SK-N-SH treated with all-trans-retinoic acid at 6 μM for 48 hours (cell line): ENCODE measurements at regions not wholly inside any gene's neighbourhood (a gene's known extent, or its start where the extent isn't known, plus 50 kb on each side); places are given as distances from the start of the nearest gene placed in this dataset.

Experiments used
- ATAC-seq: fragments of 200-7000 bp; cut with Tn5 transposase; 3 replicates; pipeline ENCODE4 v1.9.1; 2020; ENCODE audit warnings: mild to moderate bottlenecking, moderate library complexity
- ARNTL ChIP-seq: fragments of 450-650 bp; formaldehyde crosslinking; IDR thresholded peaks from 2 replicates; pipeline ENCODE4 v1.5.0; 2020; ENCODE audit warnings: low read depth, mild to moderate bottlenecking, moderate library complexity, borderline replicate concordance
- BACH2 ChIP-seq: fragments of 250-450 bp; sonication (Bioruptor Pico); IDR thresholded peaks from 2 replicates; pipeline ENCODE4 v1.9.0; 2021; ENCODE audit warnings: mild to moderate bottlenecking, borderline replicate concordance
- CSDC2 ChIP-seq: fragments of 250-450 bp; sonication (Bioruptor Pico); IDR thresholded peaks from 2 replicates; pipeline ENCODE4 v1.5.0; 2020; ENCODE audit warnings: mild to moderate bottlenecking, moderate library complexity
- CSRNP3 ChIP-seq: fragments of 250-450 bp; sonication (Bioruptor Pico); IDR thresholded peaks from 2 replicates; pipeline ENCODE4 v1.5.1; 2021; ENCODE audit warnings: mild to moderate bottlenecking, moderate library complexity
- ESRRG ChIP-seq: fragments of 250-450 bp; sonication (Bioruptor Pico); IDR thresholded peaks from 2 replicates; pipeline ENCODE4 v1.6.1; 2021; ENCODE audit warnings: mild to moderate bottlenecking
- GLIS3 ChIP-seq: fragments of 250-450 bp; sonication (Bioruptor Pico); IDR thresholded peaks from 2 replicates; pipeline ENCODE4 v1.5.0; 2020; ENCODE audit warnings: mild to moderate bottlenecking, moderate library complexity
- ISL1 ChIP-seq: fragments of 250-450 bp; sonication (Bioruptor Pico); IDR thresholded peaks from 2 replicates; pipeline ENCODE4 v2.1.2; 2022; ENCODE audit warnings: mild to moderate bottlenecking, moderate library complexity
- POU6F1 ChIP-seq: fragments of 250-450 bp; sonication (Bioruptor Pico); IDR thresholded peaks from 2 replicates; pipeline ENCODE4 v1.8.0; 2021; ENCODE audit warnings: low read depth, mild to moderate bottlenecking, moderate library complexity, borderline replicate concordance
- PPARA ChIP-seq: fragments of 250-450 bp; sonication (Bioruptor Pico); IDR thresholded peaks from 2 replicates; pipeline ENCODE4 v1.5.0; 2020; ENCODE audit warnings: mild to moderate bottlenecking, borderline replicate concordance
- RARB ChIP-seq: fragments of 250-450 bp; sonication (Bioruptor Pico); IDR thresholded peaks from 2 replicates; pipeline ENCODE4 v1.8.0; 2021; ENCODE audit warnings: mild to moderate bottlenecking, moderate library complexity
- SNAI2 ChIP-seq: fragments of 250-450 bp; sonication (Bioruptor Pico); IDR thresholded peaks from 2 replicates; pipeline ENCODE4 v1.5.0; 2020; ENCODE audit warnings: mild to moderate bottlenecking, moderate library complexity
- TCF4 ChIP-seq: fragments of 250-450 bp; sonication (Bioruptor Pico); IDR thresholded peaks from 2 replicates; pipeline ENCODE4 v1.8.0; 2021; ENCODE audit warnings: mild to moderate bottlenecking, moderate library complexity, borderline replicate concordance
- TOX ChIP-seq: fragments of 250-450 bp; sonication (Bioruptor Pico); IDR thresholded peaks from 2 replicates; pipeline ENCODE4 v1.8.0; 2021; ENCODE audit warnings: mild to moderate bottlenecking, moderate library complexity, borderline replicate concordance
- ZC3H10 ChIP-seq: fragments of 250-450 bp; sonication (Bioruptor Pico); IDR thresholded peaks from 2 replicates; pipeline ENCODE4 v1.5.1; 2021; ENCODE audit warnings: mild to moderate bottlenecking, moderate library complexity
- ZFP3 ChIP-seq: fragments of 250-450 bp; sonication (Bioruptor Pico); IDR thresholded peaks from 2 replicates; pipeline ENCODE4 v1.5.0; 2020; ENCODE audit warnings: mild to moderate bottlenecking, moderate library complexity
- ZFP30 ChIP-seq: fragments of 450-650 bp; formaldehyde crosslinking; IDR thresholded peaks from 2 replicates; pipeline ENCODE4 v1.5.0; 2022; ENCODE audit warnings: mild to moderate bottlenecking, moderate library complexity
- ZNF565 ChIP-seq: fragments of 450-650 bp; formaldehyde crosslinking; conservative IDR thresholded peaks from 2 replicates; pipeline ENCODE4 v1.5.0; 2020; ENCODE audit warnings: low read depth, mild to moderate bottlenecking, moderate library complexity
- ZNF70 ChIP-seq: fragments of 450-650 bp; formaldehyde crosslinking; IDR thresholded peaks from 2 replicates; pipeline ENCODE4 v1.5.0; 2020; ENCODE audit warnings: mild to moderate bottlenecking, moderate library complexity
- ZNF8 ChIP-seq: fragments of 450-650 bp; formaldehyde crosslinking; IDR thresholded peaks from 2 replicates; pipeline ENCODE4 v1.5.0; 2020; ENCODE audit warnings: mild to moderate bottlenecking, moderate library complexity
- TF ChIP-seq, protein P1 (sequence below): fragments of 250-450 bp; sonication (Bioruptor Pico); IDR thresholded peaks from 2 replicates; pipeline ENCODE4 v1.8.0; 2020; ENCODE audit warnings: mild to moderate bottlenecking, moderate library complexity, borderline replicate concordance
- TF ChIP-seq, protein P2 (sequence below): fragments of 250-450 bp; sonication (Bioruptor Pico); IDR thresholded peaks from 2 replicates; pipeline ENCODE4 v1.5.1; 2020; ENCODE audit warnings: low read depth, mild to moderate bottlenecking, moderate library complexity

DNA sequence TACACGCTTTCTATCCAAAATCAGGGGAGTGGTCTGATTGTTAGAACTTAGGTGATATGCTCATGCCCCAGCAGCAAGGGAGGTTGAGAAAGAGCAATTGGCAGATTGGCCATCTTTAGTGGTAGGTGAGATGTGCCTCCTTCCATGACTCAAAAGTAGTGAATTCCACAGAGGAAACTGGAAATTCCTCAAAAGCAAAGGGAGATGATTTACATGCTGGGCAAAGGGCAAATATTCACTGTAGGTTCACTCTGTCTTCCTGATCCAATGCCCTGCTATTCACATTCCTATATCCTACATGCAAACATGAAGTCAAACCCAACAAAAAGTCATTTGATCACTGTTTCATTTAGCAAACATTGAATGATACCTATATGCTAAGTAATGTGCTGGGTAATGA lies 130.1 kb upstream of the ZNF608 start:
- no peak for ATAC-seq
- TF ChIP-seq ZNF70 (no peak), TOX (no peak), ZC3H10 (no peak), ZNF565 (CRISPR knock-in tag) (no peak), RARB (CRISPR knock-in tag) (no peak)

DNA sequence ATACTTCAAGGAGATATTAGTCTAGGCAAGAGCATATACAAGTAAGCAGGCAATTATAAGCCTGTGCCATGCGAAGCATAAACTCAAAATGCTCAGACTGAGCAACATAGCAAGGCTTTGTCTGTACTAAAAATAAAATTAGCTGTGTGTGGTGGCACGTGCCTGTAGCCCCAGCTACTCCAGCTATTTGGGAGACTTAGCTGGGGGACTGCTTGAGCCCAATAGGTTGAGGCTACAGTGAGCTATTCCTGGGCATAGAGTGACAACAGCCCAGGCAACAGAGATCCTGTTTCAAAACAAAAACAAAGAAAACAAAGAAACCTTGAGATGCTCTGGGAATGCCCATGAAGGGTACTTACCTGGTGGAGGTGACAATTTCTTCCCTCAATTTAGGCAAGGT lies 130.5 kb upstream of the ZNF608 start:
- no peak for ATAC-seq
- TF ChIP-seq BACH2 (CRISPR knock-in tag) (no peak), ZC3H10 (no peak)

DNA sequence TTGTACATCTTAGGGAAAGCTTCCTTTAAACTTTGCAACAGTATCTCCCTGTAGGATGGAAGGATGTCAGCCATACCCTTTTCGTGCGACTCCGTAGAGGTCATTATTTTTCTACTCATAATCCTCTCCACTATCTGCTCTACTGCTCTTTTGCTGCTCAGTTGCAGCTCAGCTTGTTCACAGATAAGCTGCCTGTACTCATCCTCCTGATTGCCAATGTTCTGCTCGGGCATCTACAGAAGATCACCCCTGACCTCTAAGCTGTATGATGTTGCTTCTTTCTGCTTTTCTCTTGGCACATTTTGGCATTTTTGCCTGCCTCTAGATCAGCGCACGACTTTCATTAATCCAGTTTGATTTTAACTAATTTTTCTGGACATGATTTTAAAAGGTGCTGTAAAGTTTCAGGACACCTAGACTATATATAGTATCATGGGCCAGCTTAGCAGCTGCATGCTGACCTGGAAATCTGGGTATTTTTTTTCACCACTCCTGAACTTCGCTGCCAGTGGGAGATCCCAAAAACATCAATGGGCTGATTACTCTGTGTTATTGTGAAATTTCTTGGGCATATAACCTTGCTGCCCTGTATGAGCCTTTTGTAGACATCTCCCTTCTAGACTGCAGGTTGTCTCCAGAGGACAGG lies 131.2 kb upstream of the ZNF608 start:
- ATAC-seq: no peak
- TF ChIP-seq PPARA (CRISPR knock-in tag) (no peak), ZFP3 (CRISPR knock-in tag) (no peak), TOX (no peak), ESRRG (CRISPR knock-in tag) (no peak), ZFP30 (CRISPR knock-in tag) (no peak), GLIS3 (CRISPR knock-in tag) (no peak)

- no peak for ATAC-seq
- TF ChIP-seq ISL1 (CRISPR knock-in tag) (no peak), ZFP3 (CRISPR knock-in tag) (no peak), ESRRG (CRISPR knock-in tag) (no peak), POU6F1 (CRISPR knock-in tag) (no peak), RARB (CRISPR knock-in tag) (no peak), SNAI2 (no peak), CSDC2 (CRISPR knock-in tag) (no peak), CSRNP3 (no peak), TOX (no peak), TCF4 (CRISPR knock-in tag) (no peak), GLIS3 (CRISPR knock-in tag) (no peak), ZNF8 (CRISPR knock-in tag) (no peak), ARNTL (no peak)
- TF ChIP-seq, protein P1, sequence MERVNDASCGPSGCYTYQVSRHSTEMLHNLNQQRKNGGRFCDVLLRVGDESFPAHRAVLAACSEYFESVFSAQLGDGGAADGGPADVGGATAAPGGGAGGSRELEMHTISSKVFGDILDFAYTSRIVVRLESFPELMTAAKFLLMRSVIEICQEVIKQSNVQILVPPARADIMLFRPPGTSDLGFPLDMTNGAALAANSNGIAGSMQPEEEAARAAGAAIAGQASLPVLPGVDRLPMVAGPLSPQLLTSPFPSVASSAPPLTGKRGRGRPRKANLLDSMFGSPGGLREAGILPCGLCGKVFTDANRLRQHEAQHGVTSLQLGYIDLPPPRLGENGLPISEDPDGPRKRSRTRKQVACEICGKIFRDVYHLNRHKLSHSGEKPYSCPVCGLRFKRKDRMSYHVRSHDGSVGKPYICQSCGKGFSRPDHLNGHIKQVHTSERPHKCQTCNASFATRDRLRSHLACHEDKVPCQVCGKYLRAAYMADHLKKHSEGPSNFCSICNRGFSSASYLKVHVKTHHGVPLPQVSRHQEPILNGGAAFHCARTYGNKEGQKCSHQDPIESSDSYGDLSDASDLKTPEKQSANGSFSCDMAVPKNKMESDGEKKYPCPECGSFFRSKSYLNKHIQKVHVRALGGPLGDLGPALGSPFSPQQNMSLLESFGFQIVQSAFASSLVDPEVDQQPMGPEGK (CRISPR knock-in tag): no peak
- TF ChIP-seq, protein P2, sequence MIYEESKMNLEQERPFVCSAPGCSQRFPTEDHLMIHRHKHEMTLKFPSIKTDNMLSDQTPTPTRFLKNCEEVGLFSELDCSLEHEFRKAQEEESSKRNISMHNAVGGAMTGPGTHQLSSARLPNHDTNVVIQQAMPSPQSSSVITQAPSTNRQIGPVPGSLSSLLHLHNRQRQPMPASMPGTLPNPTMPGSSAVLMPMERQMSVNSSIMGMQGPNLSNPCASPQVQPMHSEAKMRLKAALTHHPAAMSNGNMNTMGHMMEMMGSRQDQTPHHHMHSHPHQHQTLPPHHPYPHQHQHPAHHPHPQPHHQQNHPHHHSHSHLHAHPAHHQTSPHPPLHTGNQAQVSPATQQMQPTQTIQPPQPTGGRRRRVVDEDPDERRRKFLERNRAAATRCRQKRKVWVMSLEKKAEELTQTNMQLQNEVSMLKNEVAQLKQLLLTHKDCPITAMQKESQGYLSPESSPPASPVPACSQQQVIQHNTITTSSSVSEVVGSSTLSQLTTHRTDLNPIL (CRISPR knock-in tag): no peak
Measured at GRCh38 chr5:124878583-124879342, 132.3 kb upstream of the ZNF608 start.
